A673 (cell line): ENCODE measurements at regions not wholly inside any gene's neighbourhood (a gene's known extent, or its start where the extent isn't known, plus 50 kb on each side); places are given as distances from the start of the nearest gene placed in this dataset.

Experiments used
- BruUV-seq: library from RNA; stranded (reverse); fragments of 400-500 nt; replicated peaks from 2 replicates; lab custom pipeline; 2021; lab: Mats Ljungman, UMichigan
- CTCF ChIA-PET: fragments of 300-600 bp; sonication (Branson Sonifier 250); formaldehyde crosslinking; loops from one replicate; lab custom pipeline; 2022; ENCODE audit warnings: antibody characterized with exemption; lab: Charles Lee
- POLR2A ChIA-PET: fragments of 300-600 bp; sonication (Branson Sonifier 250); formaldehyde crosslinking; loops from one replicate; lab custom pipeline; 2022; ENCODE audit warnings: antibody characterized with exemption; ENCODE audit not compliant: low non-redundant PET; lab: Charles Lee
- DNase-seq: peaks from one replicate; pipeline ENCODE4 v3.0.0-alpha.2; 2015; ENCODE audit warnings: low spot score
- H3K27ac ChIP-seq: fragments of 200-600 bp; sonication (generic); 2 replicates; pipeline ENCODE4 v1.5.1; 2016; ENCODE audit warnings: mixed run types, low read depth, mild to moderate bottlenecking, mixed read lengths, antibody characterized with exemption, low read length; ENCODE audit not compliant: poor library complexity, severe bottlenecking
- H3K27me3 ChIP-seq: fragments of 200-600 bp; sonication (generic); replicated peaks from 2 replicates; pipeline ENCODE4 v1.6.1; 2017; ENCODE audit warnings: mixed run types, low read depth, mild to moderate bottlenecking, mixed read lengths, antibody characterized with exemption, low read length; ENCODE audit not compliant: insufficient read depth, poor library complexity
- H3K36me3 ChIP-seq: fragments of 200-600 bp; sonication (generic); 2 replicates; pipeline ENCODE4 v1.6.1; 2016; ENCODE audit warnings: mixed run types, mild to moderate bottlenecking, mixed read lengths, antibody characterized with exemption, low read length; ENCODE audit not compliant: insufficient read depth, poor library complexity, severe bottlenecking
- H3K4me1 ChIP-seq: fragments of 200-600 bp; sonication (generic); 2 replicates; pipeline ENCODE4 v1.6.1; 2017; ENCODE audit warnings: mixed run types, mild to moderate bottlenecking, mixed read lengths, antibody characterized with exemption, low read length; ENCODE audit not compliant: insufficient read depth, poor library complexity, severe bottlenecking
- H3K4me3 ChIP-seq: fragments of 200-600 bp; sonication (generic); 2 replicates; pipeline ENCODE4 v1.5.1; 2016; ENCODE audit warnings: low read depth, mixed run types, mild to moderate bottlenecking, mixed read lengths, low read length; ENCODE audit not compliant: poor library complexity, severe bottlenecking
- H3K9me3 ChIP-seq: fragments of 200-600 bp; sonication (generic); 2 replicates; pipeline ENCODE4 v1.6.1; 2016; ENCODE audit warnings: mixed run types, low read depth, mild to moderate bottlenecking, mixed read lengths, antibody characterized with exemption, low read length; ENCODE audit not compliant: poor library complexity, severe bottlenecking
- CTCF ChIP-seq: fragments of 300-800, 200-600 bp; sonication (generic); conservative IDR thresholded peaks from 2 replicates; pipeline ENCODE4 v1.5.1; 2017; ENCODE audit warnings: low read depth, mild to moderate bottlenecking, antibody characterized with exemption, low read length, moderate library complexity, mixed read lengths
- EZH2 ChIP-seq: fragments of 200-600 bp; sonication (generic); IDR thresholded peaks from 2 replicates; pipeline ENCODE4 v1.6.1; 2017; ENCODE audit warnings: borderline replicate concordance, low read depth, mild to moderate bottlenecking, mixed read lengths, antibody characterized with exemption, low read length; ENCODE audit not compliant: poor library complexity, severe bottlenecking
- intact Hi-C: fragments of 100-400 bp; cut with micrococcal nuclease; formaldehyde crosslinking; loops from one replicate; pipeline ENCODE4 v1.10.0; 2022; ENCODE audit not compliant: unreplicated experiment

GRCh38 chr12:68487721-68488309 is 122.9 kb upstream of the RAP1B start:
- TF ChIP-seq CTCF (no peak), EZH2 (no peak)
- H3K27me3 ChIP-seq: peaks cover 3% of the 10 kb centered on the region
- H3K4me1 ChIP-seq: peaks cover 9% of the 10 kb centered on the region
- H3K36me3 ChIP-seq: no peaks in the 10 kb centered on the region
- ChIA-PET CTCF (no interaction called here), POLR2A (no interaction called here)
- no peaks in the 10 kb centered on the region for H3K9me3 ChIP-seq
- BruUV-seq: no TSS peak
- intact Hi-C loops: no loop called here
- H3K4me3 ChIP-seq: no peak overlapping the region
- no peak overlapping the region for H3K27ac ChIP-seq
- no peak for DNase-seq

GRCh38 chr12:68489273-68489672 is 121.4 kb upstream of the RAP1B start:
- H3K9me3 ChIP-seq: no peaks in the 10 kb centered on the region
- DNase-seq: no peak
- H3K4me3 ChIP-seq: no peak overlapping the region
- intact Hi-C loops: no loop called here
- H3K27ac ChIP-seq: no peak overlapping the region
- ChIA-PET CTCF (no interaction called here), POLR2A (no interaction called here)
- no peaks in the 10 kb centered on the region for H3K36me3 ChIP-seq
- BruUV-seq: no TSS peak
- no peaks in the 10 kb centered on the region for H3K4me1 ChIP-seq
- TF ChIP-seq CTCF (no peak), EZH2 (no peak)
- H3K27me3 ChIP-seq: peaks cover 3% of the 10 kb centered on the region

GRCh38 chr12:68490476-68490875 is 120.2 kb upstream of the RAP1B start:
- BruUV-seq: no TSS peak
- CTCF ChIA-PET: no interaction called here
- no peaks in the 10 kb centered on the region for H3K36me3 ChIP-seq
- intact Hi-C loops: no loop called here
- POLR2A ChIA-PET: no interaction called here
- H3K4me1 ChIP-seq: no peaks in the 10 kb centered on the region
- no peaks in the 10 kb centered on the region for H3K9me3 ChIP-seq
- H3K27ac ChIP-seq: no peak overlapping the region
- DNase-seq: no peak
- peaks cover 3% of the 10 kb centered on the region for H3K27me3 ChIP-seq
- TF ChIP-seq CTCF (no peak), EZH2 (no peak)
- H3K4me3 ChIP-seq: no peak overlapping the region
